AG09309 (cell line): ENCODE measurements at regions not wholly inside any gene's neighbourhood (a gene's known extent, or its start where the extent isn't known, plus 50 kb on each side); places are given as distances from the start of the nearest gene placed in this dataset.

ENCODE experiments used
- DNase-seq: peaks from one replicate; pipeline ENCODE4 v3.0.0-alpha.2; 2010; ENCODE audit warnings: low read depth
- H3K4me3 ChIP-seq: 2 replicates; pipeline ENCODE4 v1.5.1; 2011; ENCODE audit warnings: mild to moderate bottlenecking, low read depth, low read length, moderate library complexity; ENCODE audit not compliant: control insufficient read depth
- CTCF ChIP-seq: IDR thresholded peaks from 2 replicates; pipeline ENCODE4 v1.5.1; 2011; ENCODE audit warnings: mild to moderate bottlenecking, low read depth, low read length, inconsistent platforms; ENCODE audit not compliant: insufficient read depth, control insufficient read depth; ENCODE audit errors: missing control alignments

GRCh38 chr14:86020841-86021240 is 490.9 kb downstream of the FLRT2 start:
- no peak for TF ChIP-seq CTCF
- DNase-seq: no peak
- H3K4me3 ChIP-seq: no peak overlapping the region

GRCh38 chr14:86015941-86016340 is 486.0 kb downstream of the FLRT2 start:
- TF ChIP-seq CTCF: no peak
- DNase-seq: no peak
- no peak overlapping the region for H3K4me3 ChIP-seq

GRCh38 chr14:86015511-86015910 is 485.6 kb downstream of the FLRT2 start:
- H3K4me3 ChIP-seq: no peak overlapping the region
- TF ChIP-seq CTCF: no peak
- no peak for DNase-seq

GRCh38 chr14:86013641-86014040 is 483.7 kb downstream of the FLRT2 start:
- no peak overlapping the region for H3K4me3 ChIP-seq
- no peak for TF ChIP-seq CTCF
- DNase-seq: no peak

GRCh38 chr14:86012461-86012860 is 482.5 kb downstream of the FLRT2 start:
- no peak for TF ChIP-seq CTCF
- H3K4me3 ChIP-seq: no peak overlapping the region
- DNase-seq: no peak

GRCh38 chr14:86003998-86004397 is 474.1 kb downstream of the FLRT2 start:
- TF ChIP-seq CTCF: no peak
- no peak for DNase-seq
- H3K4me3 ChIP-seq: no peak overlapping the region

- no peak for TF ChIP-seq CTCF
- no peak overlapping the region for H3K4me3 ChIP-seq
- DNase-seq: no peak
Measured at GRCh38 chr14:85996551-85996950, 466.6 kb downstream of the FLRT2 start.
